ENCODE measurements at regions not wholly inside any gene's neighbourhood (a gene's known extent, or its start where the extent isn't known, plus 50 kb on each side); places are given as distances from the start of the nearest gene placed in this dataset.

GRCh38 chr4:12897954-12898353 lies 586.2 kb downstream of the RAB28 start (continued):
- no peak for TF ChIP-seq SIN3A (IDR thresholded peaks at IDR 0.05; ENCODE audit: low read depth)

DNA sequence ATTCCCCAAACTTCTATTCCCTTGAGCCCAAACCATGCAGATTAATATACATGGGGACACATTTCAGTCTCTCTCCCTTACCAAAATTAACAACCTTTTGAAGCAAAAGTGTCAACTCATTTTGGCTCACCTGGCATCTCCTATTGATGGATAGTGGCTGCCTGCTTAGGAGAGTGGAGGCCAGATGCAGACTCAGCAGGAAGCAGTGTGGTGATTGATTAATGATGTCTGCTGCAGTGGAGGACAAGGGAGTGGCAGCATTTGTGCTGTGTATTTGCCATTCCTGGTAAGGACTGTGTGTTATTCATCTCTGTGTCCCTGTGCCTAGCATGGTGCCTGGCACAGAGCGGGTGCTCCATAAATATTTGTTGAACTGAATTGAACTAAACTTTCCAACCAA lies 590.1 kb downstream of the RAB28 start:
- intact Hi-C loops (cut with micrococcal nuclease): no loop called here
- H3K4me2 ChIP-seq (ENCODE audit: low read length): no peak overlapping the region
- RAD21 ChIA-PET (ENCODE audit: low non-redundant PET in 1 of 2, low total read pairs in 2 of 2, uncharacterized antibody in 2 of 2, unreplicated experiment in 2 of 2): no interaction called here
- ATAC-seq (no peak), DNase-seq (ENCODE audit: low read depth, low spot score) (no peak)
- POLR2A ChIA-PET: no interaction called here
- CTCF ChIA-PET: no interaction called here
- no peak overlapping the region for H2AFZ ChIP-seq (ENCODE audit: low read depth, low read length, poor library complexity, severe bottlenecking)
- H3K4me3 ChIP-seq (replicated peaks in 1 of 2; ENCODE audit: low read depth in 1 of 2, low read length in 2 of 2): no peak overlapping the region
- H3K27me3 ChIP-seq (ENCODE audit: insufficient read depth, low read length): no peaks in the 10 kb centered on the region
- no peaks in the 10 kb centered on the region for H3K36me3 ChIP-seq (ENCODE audit: control insufficient read depth in 1 of 2, insufficient read depth in 2 of 2, low read length in 2 of 2)
- H3K9me2 ChIP-seq (ENCODE audit: insufficient read depth): no peaks in the 10 kb centered on the region
- no peak overlapping the region for H3K9ac ChIP-seq (ENCODE audit: low read length)
- H3K4me1 ChIP-seq (ENCODE audit: control insufficient read depth in 1 of 2, insufficient read depth in 2 of 2, low read length in 2 of 2): no peaks in the 10 kb centered on the region
- no TSS peak for BruUV-seq (replicated peaks)
- no peaks in the 10 kb centered on the region for H3K9me3 ChIP-seq (ENCODE audit: control insufficient read depth in 1 of 2, insufficient read depth in 1 of 2, low read depth in 1 of 2, low read length in 2 of 2)
- H3K79me2 ChIP-seq (ENCODE audit: insufficient read depth, low read length): no peaks in the 10 kb centered on the region
- H3K27ac ChIP-seq (ENCODE audit: low read depth, low read length): no peak overlapping the region
- no peak for TF ChIP-seq JUND (IDR thresholded peaks at IDR 0.05)
- TF ChIP-seq, protein P1, sequence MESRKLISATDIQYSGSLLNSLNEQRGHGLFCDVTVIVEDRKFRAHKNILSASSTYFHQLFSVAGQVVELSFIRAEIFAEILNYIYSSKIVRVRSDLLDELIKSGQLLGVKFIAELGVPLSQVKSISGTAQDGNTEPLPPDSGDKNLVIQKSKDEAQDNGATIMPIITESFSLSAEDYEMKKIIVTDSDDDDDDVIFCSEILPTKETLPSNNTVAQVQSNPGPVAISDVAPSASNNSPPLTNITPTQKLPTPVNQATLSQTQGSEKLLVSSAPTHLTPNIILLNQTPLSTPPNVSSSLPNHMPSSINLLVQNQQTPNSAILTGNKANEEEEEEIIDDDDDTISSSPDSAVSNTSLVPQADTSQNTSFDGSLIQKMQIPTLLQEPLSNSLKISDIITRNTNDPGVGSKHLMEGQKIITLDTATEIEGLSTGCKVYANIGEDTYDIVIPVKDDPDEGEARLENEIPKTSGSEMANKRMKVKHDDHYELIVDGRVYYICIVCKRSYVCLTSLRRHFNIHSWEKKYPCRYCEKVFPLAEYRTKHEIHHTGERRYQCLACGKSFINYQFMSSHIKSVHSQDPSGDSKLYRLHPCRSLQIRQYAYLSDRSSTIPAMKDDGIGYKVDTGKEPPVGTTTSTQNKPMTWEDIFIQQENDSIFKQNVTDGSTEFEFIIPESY (IDR thresholded peaks at IDR 0.05; ENCODE audit: extremely low read depth, insufficient replicate concordance, low read length): no peak
- TF ChIP-seq SIN3A (IDR thresholded peaks at IDR 0.05; ENCODE audit: low read depth): no peak
- no peak for TF ChIP-seq REST (IDR thresholded peaks at IDR 0.05; ENCODE audit: low read depth)
- TF ChIP-seq POLR2A (IDR thresholded peaks at IDR 0.05; ENCODE audit: borderline replicate concordance, extremely low read depth, insufficient read depth, insufficient read length): no peak
- no peak for TF ChIP-seq ELF1 (IDR thresholded peaks at IDR 0.05; ENCODE audit: borderline replicate concordance, low read depth)
- no peak for TF ChIP-seq ZFX (IDR thresholded peaks at IDR 0.05)
- TF ChIP-seq TCF7L2 (IDR thresholded peaks at IDR 0.05; ENCODE audit: borderline replicate concordance, extremely low read depth, insufficient read depth, insufficient read length): no peak
- no peak for TF ChIP-seq SRF (IDR thresholded peaks at IDR 0.05; ENCODE audit: low read depth)
- TF ChIP-seq SP1 (IDR thresholded peaks at IDR 0.05; ENCODE audit: low read depth): no peak
- no peak for TF ChIP-seq MAX (IDR thresholded peaks at IDR 0.05)
- no peak for TF ChIP-seq CEBPB (IDR thresholded peaks at IDR 0.05; ENCODE audit: low read depth)
- no peak for TF ChIP-seq EZH2phosphoT487 (IDR thresholded peaks at IDR 0.05; ENCODE audit: borderline replicate concordance)
- no peak for TF ChIP-seq RAD21 (IDR thresholded peaks at IDR 0.05; ENCODE audit: low read depth)
- no peak for TF ChIP-seq ATF3 (IDR thresholded peaks at IDR 0.05)
- TF ChIP-seq YY1 (IDR thresholded peaks at IDR 0.05; ENCODE audit: extremely low read depth, insufficient replicate concordance, low read depth, low read length): no peak
- H4K20me1 ChIP-seq (ENCODE audit: insufficient read depth): no peaks in the 10 kb centered on the region
